Spleen (tissue), 11 donors: ENCODE measurements at regions not wholly inside any gene's neighbourhood (a gene's known extent, or its start where the extent isn't known, plus 50 kb on each side); places are given as distances from the start of the nearest gene placed in this dataset.

Source experiments
- DNase-seq: peaks from one replicate; pipeline ENCODE4 v3.0.0-alpha.2; 2020
- H3K27ac ChIP-seq, 8 donors: fragments of 200-600 bp; sonication (generic) in 7 of 8; 1 replicate in 4 of 8; 2 replicates in 4 of 8; pipeline versions ENCODE4 v1.5.0 to v1.8.0; 2016 to 2021; ENCODE audit warnings: inconsistent platforms in 4 of 8, mild to moderate bottlenecking in 4 of 8, moderate library complexity in 1 of 8
- H3K27me3 ChIP-seq, 7 donors: fragments of 200-600 bp; sonication (generic) in 6 of 7; replicated peaks in 1 of 7; 1 replicate in 4 of 7; 2 replicates in 3 of 7; pipeline versions ENCODE4 v1.5.0 to v1.8.0; 2016 to 2021; ENCODE audit warnings: inconsistent platforms in 3 of 7, mild to moderate bottlenecking in 1 of 7
- H3K36me3 ChIP-seq, 6 donors: fragments of 200-600 bp; sonication (generic) in 5 of 6; 1 replicate in 4 of 6; 2 replicates in 2 of 6; pipeline versions ENCODE4 v1.5.0 to v1.8.0; 2016 to 2021; ENCODE audit warnings: inconsistent platforms in 2 of 6
- H3K4me1 ChIP-seq, 6 donors: fragments of 200-600 bp; sonication (generic) in 5 of 6; 1 replicate in 3 of 6; 2 replicates in 3 of 6; pipeline versions ENCODE4 v1.5.0 to v1.8.0; 2016 to 2021; ENCODE audit warnings: inconsistent platforms in 3 of 6
- H3K4me3 ChIP-seq, 8 donors: fragments of 200-600 bp; sonication (generic) in 7 of 8; 1 replicate in 4 of 8; 2 replicates in 4 of 8; pipeline versions ENCODE4 v1.5.0 to v1.8.0; 2016 to 2021; ENCODE audit warnings: inconsistent platforms in 4 of 8, mild to moderate bottlenecking in 4 of 8, moderate library complexity in 2 of 8
- H3K9me3 ChIP-seq, 8 donors: fragments of 200-600 bp; sonication (generic) in 7 of 8; 1 replicate in 4 of 8; 2 replicates in 4 of 8; pipeline versions ENCODE4 v1.5.0 to v1.8.0; 2016 to 2021; ENCODE audit warnings: inconsistent platforms in 4 of 8
- CTCF ChIP-seq, 11 experiments: fragments of 200-600 bp in 7 of 11; fragments of 450-650 bp in 4 of 11; sonication (generic) in 4 of 11; IDR thresholded peaks in 8 of 11; conservative IDR thresholded peaks in 3 of 11; 1 replicate in 7 of 11; 2 replicates in 4 of 11; pipeline versions ENCODE4 v1.4.0 to v1.8.0; 2016 to 2021; ENCODE audit warnings: antibody characterized with exemption in 11 of 11, inconsistent platforms in 4 of 11, mild to moderate bottlenecking in 1 of 11
- POLR2A ChIP-seq, 3 donors: fragments of 450-650 bp; IDR thresholded peaks; one replicate each; pipeline ENCODE4 v1.5.1; 2017; ENCODE audit warnings: antibody characterized with exemption in 3 of 3, mild to moderate bottlenecking in 1 of 3
- POLR2AphosphoS5 ChIP-seq, 3 donors: sonication (generic); formaldehyde crosslinking; IDR thresholded peaks; one replicate each; pipeline ENCODE4 v1.5.1; 2017; ENCODE audit warnings: antibody characterized with exemption in 3 of 3
- WGBS, 5 donors: extraction: QIAGEN DNeasy Blood & Tissue Kit in 3 of 5; methylation state at CpG; one replicate each; pipeline versions ENCODE4 v1.1.5 to v1.1.7; 2013 to 2018; 5-methylcytosine and 5-hydroxymethylcytosine counted together
- intact Hi-C: fragments of 100-400 bp; cut with DNase I; formaldehyde crosslinking; loops from one replicate; pipeline ENCODE4 v1.15.0; 2023; ENCODE audit warnings: low total_unique reads
- donor health status: healthy with polysubstance abuse.
- donor health status: DM: no; HTN: no; CAD: no; lungs with moderate emphysema.
- donor health status: DM: no; HTN: no; CAD: no.
- donor health status: Bipolar disorder and iron deficiency.
- donor health status: healthy.
- donor health status: DM: no; HTN: no; CAD: no.
- donor health status: DM: yes; HTN: yes; CAD: no.

- no peaks in the 10 kb centered on the region for H3K27me3 ChIP-seq
- peaks cover 0 to 16% (median 5%) of the 10 kb centered on the region in 6 donors for H3K4me1 ChIP-seq
- no peaks in the 10 kb centered on the region for H3K9me3 ChIP-seq
- H3K27ac ChIP-seq: no peak overlapping the region
- H3K36me3 ChIP-seq: peaks cover 0 to 50% (median 7%) of the 10 kb centered on the region in 6 donors
- intact Hi-C loops: no loop called here
- WGBS, 5 donors: 87 to 93% (median 91%) methylated on average over 12 of the region's 12 CpGs
- TF ChIP-seq POLR2A (IDR thresholded peaks at IDR 0.05) (no peak), CTCF (IDR thresholded peaks at IDR 0.05 in 8 of 11, conservative IDR thresholded peaks at IDR 0.05 in 3 of 11) (no peak), POLR2AphosphoS5 (IDR thresholded peaks at IDR 0.05) (no peak)
- DNase-seq: no peak
- no peak overlapping the region for H3K4me3 ChIP-seq
Measured at GRCh38 chr3:124658270-124658669, 72.0 kb upstream of the UMPS start.

GRCh38 chr3:124659175-124659574 is 71.1 kb upstream of the UMPS start:
- Histone ChIP-seq H3K27me3 (no peaks in the 10 kb centered on the region), H3K27ac (no peak overlapping the region), H3K4me1 (peaks cover 0 to 12% (median 2%) of the 10 kb centered on the region in 6 donors), H3K4me3 (no peak overlapping the region), H3K9me3 (no peaks in the 10 kb centered on the region), H3K36me3 (peaks cover 0 to 50% (median 7%) of the 10 kb centered on the region in 6 donors)
- no peak for TF ChIP-seq POLR2AphosphoS5 (IDR thresholded peaks at IDR 0.05)
- TF ChIP-seq CTCF (IDR thresholded peaks at IDR 0.05 in 8 of 11, conservative IDR thresholded peaks at IDR 0.05 in 3 of 11): no peak
- TF ChIP-seq POLR2A (IDR thresholded peaks at IDR 0.05): no peak
- WGBS, 5 donors: 0 to 57% (median 0%) methylated on average over 1 of the region's 1 CpG
- intact Hi-C loops: no loop called here
- DNase-seq: no peak

DNA sequence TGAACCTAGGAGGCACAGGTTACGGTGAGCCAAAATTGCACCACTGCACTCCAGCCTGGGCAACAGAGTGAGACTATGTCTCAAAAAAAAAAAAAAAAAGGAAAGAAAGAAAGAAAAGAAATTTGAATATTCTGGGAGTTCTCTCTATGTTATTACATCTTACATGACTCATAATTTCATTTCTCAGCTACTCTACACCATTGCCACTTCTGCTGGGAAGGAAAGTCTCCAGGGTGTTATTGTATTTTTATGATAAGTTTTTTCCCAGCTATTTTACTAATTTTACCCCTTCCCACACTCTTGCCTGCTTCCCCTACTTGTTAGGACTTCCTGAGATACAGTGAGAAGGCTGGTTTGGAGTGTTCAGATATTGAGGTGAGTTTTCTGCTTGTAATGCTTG is 69.7 kb upstream of the UMPS start:
- Histone ChIP-seq H3K4me3 (no peak overlapping the region), H3K4me1 (peaks cover 0 to 9% (median 0%) of the 10 kb centered on the region in 6 donors), H3K9me3 (no peaks in the 10 kb centered on the region), H3K27ac (no peak overlapping the region), H3K27me3 (no peaks in the 10 kb centered on the region), H3K36me3 (peaks cover 0 to 45% (median 7%) of the 10 kb centered on the region in 6 donors)
- DNase-seq: no peak
- WGBS, 5 donors: 83 to 100% (median 97%) methylated on average over 1 of the region's 1 CpG
- TF ChIP-seq POLR2AphosphoS5 (IDR thresholded peaks at IDR 0.05) (no peak), CTCF (IDR thresholded peaks at IDR 0.05 in 8 of 11, conservative IDR thresholded peaks at IDR 0.05 in 3 of 11) (no peak), POLR2A (IDR thresholded peaks at IDR 0.05) (no peak)
- intact Hi-C loops: no loop called here

DNA sequence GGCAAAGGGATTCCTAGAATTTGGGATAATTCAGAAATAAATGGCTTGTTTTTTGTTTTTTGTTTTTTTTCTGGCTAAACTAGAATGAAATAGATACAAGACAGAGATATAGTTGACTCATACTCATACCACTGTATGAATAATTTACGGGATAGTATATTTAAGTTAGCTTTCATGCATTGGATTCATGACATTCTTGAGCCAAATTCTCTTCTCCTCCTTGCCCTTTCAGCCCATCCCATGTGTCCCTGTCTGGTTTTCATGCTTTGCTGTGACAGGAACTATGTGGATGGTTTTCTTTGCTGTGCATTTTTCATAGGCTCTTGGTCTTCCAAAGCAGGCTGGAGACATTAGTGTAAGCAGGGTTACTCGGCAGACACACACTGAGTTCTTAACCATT is 66.6 kb upstream of the UMPS start:
- no peaks in the 10 kb centered on the region for H3K27me3 ChIP-seq

More for the DNA sequence above, 66.6 kb upstream of the UMPS start:
- Histone ChIP-seq H3K27ac (no peak overlapping the region), H3K9me3 (no peaks in the 10 kb centered on the region), H3K4me3 (no peak overlapping the region), H3K36me3 (peaks cover 0 to 48% (median under 1%) of the 10 kb centered on the region in 6 donors), H3K4me1 (peaks cover 0 to 21% (median 3%) of the 10 kb centered on the region in 6 donors)
- DNase-seq: no peak
- no peak for TF ChIP-seq POLR2AphosphoS5 (IDR thresholded peaks at IDR 0.05)
- TF ChIP-seq CTCF (IDR thresholded peaks at IDR 0.05 in 8 of 11, conservative IDR thresholded peaks at IDR 0.05 in 3 of 11): no peak
- TF ChIP-seq POLR2A (IDR thresholded peaks at IDR 0.05): no peak
- WGBS, 5 donors: 79 to 91% (median 88%) methylated on average over 2 of the region's 2 CpGs
- intact Hi-C loops: no loop called here
